GM12878 (cell line): ENCODE measurements at regions not wholly inside any gene's neighbourhood (a gene's known extent, or its start where the extent isn't known, plus 50 kb on each side); places are given as distances from the start of the nearest gene placed in this dataset.

Experiments used
- ATAC-seq: fragments of 200-7000 bp; cut with Tn5 transposase; 3 replicates; pipeline ENCODE4 v1.9.1; 2020; ENCODE audit warnings: mild to moderate bottlenecking, moderate library complexity
- BruUV-seq: library from RNA; stranded (reverse); fragments of 400-500 nt; replicated peaks from 2 replicates; lab custom pipeline; 2021; lab: Mats Ljungman, UMichigan
- CTCF ChIA-PET: fragments of 300-600 bp; sonication (Branson Sonifier 250); formaldehyde crosslinking; extraction: SDS; loops from one replicate; lab custom pipeline; 2021; ENCODE audit warnings: inconsistent platforms; lab: Yijun Ruan, JAX
- POLR2A ChIA-PET: fragments of 350-600 bp; formaldehyde crosslinking; extraction: SDS; loops from one replicate; lab custom pipeline; 2021; ENCODE audit warnings: inconsistent platforms; lab: Charles Lee
- RAD21 ChIA-PET: fragments of 300-600 bp; sonication (Branson Sonifier 250); formaldehyde crosslinking; loops from one replicate; lab custom pipeline; 2023; ENCODE audit warnings: antibody characterized with exemption; ENCODE audit not compliant: unreplicated experiment; lab: Charles Lee
- SMC1A ChIA-PET: fragments of 300-600 bp; sonication (Branson Sonifier 250); formaldehyde crosslinking; loops from one replicate; lab custom pipeline; 2023; ENCODE audit not compliant: unreplicated experiment, uncharacterized antibody; lab: Charles Lee
- DNase-seq: peaks from one replicate; pipeline ENCODE4 v3.0.0-alpha.2; 2011; ENCODE audit warnings: low read depth, low spot score
- FAIRE-seq: peaks from 3 replicates; lab custom pipeline; 2011; peaks lifted over from hg19 to GRCh38; lab: Jason Lieb, UNC
- H2AFZ ChIP-seq: 2 replicates; pipeline ENCODE4 v1.6.0; 2011; ENCODE audit warnings: low read depth, low read length, control low read depth; ENCODE audit not compliant: control insufficient read depth
- H3K27ac ChIP-seq: 2 replicates; pipeline ENCODE4 v1.5.1; 2011; ENCODE audit warnings: control low read depth; ENCODE audit not compliant: control insufficient read depth, insufficient read depth
- H3K27me3 ChIP-seq, 2 experiments: replicated peaks in 1 of 2; 2 replicates each; pipeline versions ENCODE4 v1.6.0 to v1.6.1; 2011; ENCODE audit warnings: low read length in 1 of 2; ENCODE audit not compliant: control insufficient read depth in 2 of 2, insufficient read depth in 2 of 2
- H3K36me3 ChIP-seq, 2 experiments: 2 replicates each; pipeline ENCODE4 v1.5.1; 2011; ENCODE audit warnings: low read length in 1 of 2; ENCODE audit not compliant: control insufficient read depth in 2 of 2, insufficient read depth in 2 of 2
- H3K4me1 ChIP-seq: 2 replicates; pipeline ENCODE4 v1.6.1; 2011; ENCODE audit warnings: mild to moderate bottlenecking, low read length, moderate library complexity, mixed read lengths; ENCODE audit not compliant: control insufficient read depth, insufficient read depth
- H3K4me2 ChIP-seq: 2 replicates; pipeline ENCODE4 v1.6.0; 2011; ENCODE audit warnings: control low read depth; ENCODE audit not compliant: control insufficient read depth, insufficient read depth
- H3K4me3 ChIP-seq: fragments of 200-600 bp; sonication (generic); 2 replicates; pipeline ENCODE4 v1.5.1; 2016
- H3K79me2 ChIP-seq: 2 replicates; pipeline ENCODE4 v1.6.0; 2011; ENCODE audit warnings: low read length; ENCODE audit not compliant: control insufficient read depth, insufficient read depth
- H3K9ac ChIP-seq: 2 replicates; pipeline ENCODE4 v1.8.0; 2011; ENCODE audit warnings: low read length, control low read depth, mixed read lengths; ENCODE audit not compliant: control insufficient read depth, insufficient read depth
- H3K9me3 ChIP-seq: replicated peaks from 3 replicates; pipeline ENCODE4 v1.5.1; 2011; ENCODE audit warnings: mild to moderate bottlenecking, low read length; ENCODE audit not compliant: control insufficient read depth, insufficient read depth
- H4K20me1 ChIP-seq: 2 replicates; pipeline ENCODE4 v1.6.0; 2011; ENCODE audit not compliant: control insufficient read depth, insufficient read depth
- ASH2L ChIP-seq: fragments of 300-600, 200-600 bp; sonication (generic); IDR thresholded peaks from 2 replicates; pipeline ENCODE4 v1.6.1; 2017; ENCODE audit warnings: low read depth, mild to moderate bottlenecking, borderline replicate concordance
- CREB1 ChIP-seq: IDR thresholded peaks from 2 replicates; pipeline ENCODE4 v1.6.1; 2012; ENCODE audit warnings: low read depth, mild to moderate bottlenecking, inconsistent platforms
- DPF2 ChIP-seq: fragments of 450-650 bp; IDR thresholded peaks from 2 replicates; pipeline ENCODE4 v1.6.1; 2017; ENCODE audit warnings: mild to moderate bottlenecking
- ELK1 ChIP-seq: IDR thresholded peaks from 2 replicates; pipeline ENCODE4 v1.6.1; 2012; ENCODE audit warnings: low read depth, low read length, improper control_type of control experiment
- JUNB ChIP-seq: IDR thresholded peaks from 2 replicates; pipeline ENCODE4 v1.6.1; 2016; ENCODE audit warnings: antibody characterized with exemption, mild to moderate bottlenecking
- NR2C2 ChIP-seq: IDR thresholded peaks from 2 replicates; pipeline ENCODE4 v1.6.1; 2011; ENCODE audit warnings: borderline replicate concordance, low read depth; ENCODE audit not compliant: control insufficient read depth, insufficient read length
- RAD21 ChIP-seq: IDR thresholded peaks from 2 replicates; pipeline ENCODE4 v1.6.1; 2011; ENCODE audit warnings: mild to moderate bottlenecking, low read depth, low read length, moderate library complexity; ENCODE audit not compliant: insufficient read depth
- RUNX3 ChIP-seq: IDR thresholded peaks from 2 replicates; pipeline ENCODE4 v1.6.1; 2012; ENCODE audit warnings: low read length, inconsistent platforms
- SIN3A ChIP-seq: IDR thresholded peaks from 2 replicates; pipeline ENCODE4 v1.6.1; 2012; ENCODE audit warnings: low read depth, low read length, improper control_type of control experiment
- SMAD5 ChIP-seq: IDR thresholded peaks from 2 replicates; pipeline ENCODE4 v1.6.1; 2016; ENCODE audit warnings: antibody characterized with exemption, low read depth
- USF2 ChIP-seq: IDR thresholded peaks from 2 replicates; pipeline ENCODE4 v1.6.1; 2011; ENCODE audit warnings: low read depth, low read length, improper control_type of control experiment, borderline replicate concordance
- ZNF217 ChIP-seq: fragments of 450-650 bp; IDR thresholded peaks from 2 replicates; pipeline ENCODE4 v1.6.1; 2017; ENCODE audit warnings: antibody characterized with exemption, mild to moderate bottlenecking
- ZNF24 ChIP-seq: fragments of 450-650 bp; IDR thresholded peaks from 2 replicates; pipeline ENCODE4 v1.6.1; 2017; ENCODE audit warnings: antibody characterized with exemption, mild to moderate bottlenecking
- ZNF384 ChIP-seq: IDR thresholded peaks from 2 replicates; pipeline ENCODE4 v1.6.1; 2012; ENCODE audit warnings: low read depth, mild to moderate bottlenecking, low read length, improper control_type of control experiment, borderline replicate concordance
- WGBS: methylation state at CpG from one replicate; pipeline ENCODE4 v1.1.6; 2016; ENCODE audit warnings: low lambda C conversion rate; ENCODE audit not compliant: insufficient replicate concordance, insufficient coverage; ENCODE audit errors: missing lambda C conversion rate; 5-methylcytosine and 5-hydroxymethylcytosine counted together
- in situ Hi-C: fragments of 300-500 bp; cut with MboI; formaldehyde crosslinking; loops from 9 replicates; pipeline ENCODE4 v1.14.3; 2018; ENCODE audit warnings: mixed read lengths
- intact Hi-C: fragments of 100-400 bp; cut with micrococcal nuclease; formaldehyde crosslinking; loops from one replicate; pipeline ENCODE4 v1.14.2; 2022; ENCODE audit not compliant: unreplicated experiment
- TF ChIP-seq, protein P1 (sequence below): fragments of 450-650 bp; IDR thresholded peaks from 2 replicates; pipeline ENCODE4 v1.6.1; 2017; ENCODE audit warnings: mild to moderate bottlenecking, low read depth, inconsistent platforms; ENCODE audit not compliant: poor library complexity, severe bottlenecking
- TF ChIP-seq, protein P2 (sequence below): fragments of 450-650 bp; formaldehyde crosslinking; IDR thresholded peaks from 2 replicates; pipeline ENCODE4 v1.4.0; 2022; ENCODE audit warnings: mild to moderate bottlenecking, moderate library complexity

DNA sequence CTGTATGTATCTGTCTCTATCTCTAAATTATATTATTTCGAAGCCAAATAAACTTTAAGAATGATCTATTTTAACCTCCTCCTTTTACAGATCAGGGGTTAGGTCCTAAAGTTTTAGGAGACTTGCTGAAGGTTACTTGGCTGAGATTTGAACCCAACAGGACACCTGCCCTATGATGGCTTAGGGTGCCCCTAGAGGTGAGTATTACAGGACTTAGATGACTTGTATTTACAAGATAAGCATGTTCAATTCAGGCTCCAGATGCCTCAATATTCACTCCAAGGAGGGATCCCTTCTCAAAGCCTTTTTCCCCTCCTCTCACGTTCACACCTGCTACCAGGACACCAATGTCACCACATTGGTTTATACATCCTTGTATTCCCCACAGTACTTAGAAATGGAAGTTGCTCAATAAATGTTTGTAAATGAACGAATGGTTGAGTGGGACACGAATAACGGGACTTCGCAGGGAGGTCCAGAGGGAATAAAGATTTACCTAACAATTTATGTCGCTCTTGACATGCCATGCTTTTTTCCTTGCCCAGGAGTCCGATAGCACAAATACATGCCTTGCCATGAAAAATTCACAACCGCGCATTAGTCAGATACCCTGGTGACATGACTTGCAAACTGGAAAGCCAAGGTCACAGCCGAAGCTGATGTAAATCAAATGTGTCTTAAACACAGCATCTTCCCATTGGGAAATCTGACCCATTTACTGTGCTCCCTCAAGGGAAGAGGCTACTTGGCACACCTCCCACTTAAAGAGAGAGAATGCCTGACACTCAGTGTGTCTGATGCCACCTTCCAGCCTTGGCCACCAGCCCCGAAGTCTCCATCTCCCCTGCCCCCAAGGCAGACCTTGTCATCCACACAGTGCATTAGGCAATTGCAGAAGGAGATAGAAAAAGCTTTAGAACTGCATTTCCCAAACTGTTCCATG is 872.2 kb upstream of the AUTS2 start:
- Histone ChIP-seq H2AFZ (no peak overlapping the region), H3K36me3 (no peaks in the 10 kb centered on the region), H3K4me1 (no peaks in the 10 kb centered on the region), H4K20me1 (no peaks in the 10 kb centered on the region), H3K4me3 (no peak overlapping the region), H3K9me3 (no peaks in the 10 kb centered on the region), H3K9ac (no peak overlapping the region), H3K27ac (no peak overlapping the region), H3K79me2 (no peaks in the 10 kb centered on the region), H3K4me2 (no peak overlapping the region), H3K27me3 (no peaks in the 10 kb centered on the region)
- 59% methylated on average over 12 of the region's 12 CpGs for WGBS
- ChIA-PET CTCF (interaction anchor here (0.6 kb wide), 1 partner anchor 20 kb away, joined by 3 read pairs; no protein-coding TSS in a partner anchor), RAD21 (no interaction called here), POLR2A (no interaction called here), SMC1A (no interaction called here)
- no TSS peak for BruUV-seq
- intact Hi-C loops (no loop called here), in situ Hi-C loops (no loop called here)
- DNase-seq (no peak), FAIRE-seq (no peak), ATAC-seq (no peak)
- no peak for TF ChIP-seq RAD21
- TF ChIP-seq, protein P1, sequence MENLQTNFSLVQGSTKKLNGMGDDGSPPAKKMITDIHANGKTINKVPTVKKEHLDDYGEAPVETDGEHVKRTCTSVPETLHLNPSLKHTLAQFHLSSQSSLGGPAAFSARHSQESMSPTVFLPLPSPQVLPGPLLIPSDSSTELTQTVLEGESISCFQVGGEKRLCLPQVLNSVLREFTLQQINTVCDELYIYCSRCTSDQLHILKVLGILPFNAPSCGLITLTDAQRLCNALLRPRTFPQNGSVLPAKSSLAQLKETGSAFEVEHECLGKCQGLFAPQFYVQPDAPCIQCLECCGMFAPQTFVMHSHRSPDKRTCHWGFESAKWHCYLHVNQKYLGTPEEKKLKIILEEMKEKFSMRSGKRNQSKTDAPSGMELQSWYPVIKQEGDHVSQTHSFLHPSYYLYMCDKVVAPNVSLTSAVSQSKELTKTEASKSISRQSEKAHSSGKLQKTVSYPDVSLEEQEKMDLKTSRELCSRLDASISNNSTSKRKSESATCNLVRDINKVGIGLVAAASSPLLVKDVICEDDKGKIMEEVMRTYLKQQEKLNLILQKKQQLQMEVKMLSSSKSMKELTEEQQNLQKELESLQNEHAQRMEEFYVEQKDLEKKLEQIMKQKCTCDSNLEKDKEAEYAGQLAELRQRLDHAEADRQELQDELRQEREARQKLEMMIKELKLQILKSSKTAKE, result no peak
- no peak for TF ChIP-seq RUNX3
- TF ChIP-seq DPF2, result no peak
- no peak for TF ChIP-seq ZNF384
- no peak for TF ChIP-seq SIN3A
- TF ChIP-seq ASH2L, result no peak
- no peak for TF ChIP-seq JUNB
- TF ChIP-seq ZNF24, result no peak
- TF ChIP-seq ELK1, result no peak
- TF ChIP-seq ZNF217, result no peak
- TF ChIP-seq, protein P2, sequence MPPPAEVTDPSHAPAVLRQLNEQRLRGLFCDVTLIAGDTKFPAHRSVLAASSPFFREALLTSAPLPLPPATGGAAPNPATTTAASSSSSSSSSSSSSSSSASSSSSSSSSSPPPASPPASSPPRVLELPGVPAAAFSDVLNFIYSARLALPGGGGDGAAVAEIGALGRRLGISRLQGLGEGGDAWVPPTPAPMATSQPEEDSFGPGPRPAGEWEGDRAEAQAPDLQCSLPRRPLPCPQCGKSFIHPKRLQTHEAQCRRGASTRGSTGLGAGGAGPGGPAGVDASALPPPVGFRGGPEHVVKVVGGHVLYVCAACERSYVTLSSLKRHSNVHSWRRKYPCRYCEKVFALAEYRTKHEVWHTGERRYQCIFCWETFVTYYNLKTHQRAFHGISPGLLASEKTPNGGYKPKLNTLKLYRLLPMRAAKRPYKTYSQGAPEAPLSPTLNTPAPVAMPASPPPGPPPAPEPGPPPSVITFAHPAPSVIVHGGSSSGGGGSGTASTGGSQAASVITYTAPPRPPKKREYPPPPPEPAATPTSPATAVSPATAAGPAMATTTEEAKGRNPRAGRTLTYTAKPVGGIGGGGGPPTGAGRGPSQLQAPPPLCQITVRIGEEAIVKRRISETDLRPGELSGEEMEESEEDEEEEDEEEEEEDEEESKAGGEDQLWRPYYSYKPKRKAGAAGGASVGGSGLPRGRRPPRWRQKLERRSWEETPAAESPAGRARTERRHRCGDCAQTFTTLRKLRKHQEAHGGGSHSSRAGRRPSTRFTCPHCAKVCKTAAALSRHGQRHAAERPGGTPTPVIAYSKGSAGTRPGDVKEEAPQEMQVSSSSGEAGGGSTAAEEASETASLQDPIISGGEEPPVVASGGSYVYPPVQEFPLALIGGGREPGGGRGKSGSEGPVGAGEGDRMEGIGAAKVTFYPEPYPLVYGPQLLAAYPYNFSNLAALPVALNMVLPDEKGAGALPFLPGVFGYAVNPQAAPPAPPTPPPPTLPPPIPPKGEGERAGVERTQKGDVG (CRISPR knock-in tag), result no peak
- no peak for TF ChIP-seq SMAD5
- TF ChIP-seq CREB1, result no peak
- TF ChIP-seq USF2, result no peak
- no peak for TF ChIP-seq NR2C2
